T-helper 9 cell (primary cell): ENCODE measurements at regions not wholly inside any gene's neighbourhood (a gene's known extent, or its start where the extent isn't known, plus 50 kb on each side); places are given as distances from the start of the nearest gene placed in this dataset.
"Not testable (repeated sequence)": the region's sequence is repeated elsewhere in the genome, so short reads cannot be mapped to it uniquely, and the experiment has no call there.

ENCODE experiments used
- DNase-seq: peaks from one replicate; pipeline ENCODE4 v3.0.0-alpha.2; 2020

- not testable (repeated sequence) for DNase-seq
Measured at GRCh38 chr12:9543341-9543740, 64.4 kb downstream of the KLRB1 start.

GRCh38 chr12:9542827-9543226, 64.9 kb downstream of the KLRB1 start:
- not testable (repeated sequence) for DNase-seq

GRCh38 chr12:9515925-9516324, 91.8 kb downstream of the KLRB1 start:
- DNase-seq: not testable (repeated sequence)

- DNase-seq: not testable (repeated sequence)
Measured at GRCh38 chr12:9512695-9513094, 95.0 kb downstream of the KLRB1 start.

GRCh38 chr12:9510392-9511011, 97.2 kb downstream of the KLRB1 start:
- DNase-seq: not testable (repeated sequence)

GRCh38 chr12:9509464-9510161, 98.1 kb downstream of the KLRB1 start:
- no peak for DNase-seq

GRCh38 chr12:9506746-9507145, 101.0 kb downstream of the KLRB1 start:
- DNase-seq: no peak

GRCh38 chr12:9503384-9503783, 104.3 kb downstream of the KLRB1 start:
- DNase-seq: not testable (repeated sequence)

- DNase-seq: not testable (repeated sequence)
Measured at GRCh38 chr12:9502845-9503244, 104.9 kb downstream of the KLRB1 start.

GRCh38 chr12:9493325-9493724, 114.4 kb downstream of the KLRB1 start:
- DNase-seq: not testable (repeated sequence)

GRCh38 chr12:9481289-9481688, 126.4 kb downstream of the KLRB1 start:
- not testable (repeated sequence) for DNase-seq

GRCh38 chr12:9474197-9474596, 133.5 kb downstream of the KLRB1 start:
- not testable (repeated sequence) for DNase-seq

GRCh38 chr12:9473638-9474037, 134.1 kb downstream of the KLRB1 start:
- DNase-seq: not testable (repeated sequence)

- DNase-seq: not testable (repeated sequence)
Measured at GRCh38 chr12:9471501-9471900, 136.2 kb downstream of the KLRB1 start.

- not testable (repeated sequence) for DNase-seq
Measured at GRCh38 chr12:9470367-9470766, 137.3 kb downstream of the KLRB1 start.

- DNase-seq: not testable (repeated sequence)
Measured at GRCh38 chr12:9469956-9470355, 137.8 kb downstream of the KLRB1 start.

- DNase-seq: not testable (repeated sequence)
Measured at GRCh38 chr12:9469463-9469862, 138.3 kb downstream of the KLRB1 start.

GRCh38 chr12:9468998-9469397, 138.7 kb downstream of the KLRB1 start:
- DNase-seq: not testable (repeated sequence)

GRCh38 chr12:9468144-9468543, 139.6 kb downstream of the KLRB1 start:
- DNase-seq: not testable (repeated sequence)

- DNase-seq: no peak
Measured at GRCh38 chr12:9464408-9464807, 143.3 kb downstream of the KLRB1 start.

GRCh38 chr12:9455516-9455915, 152.2 kb downstream of the KLRB1 start:
- DNase-seq: not testable (repeated sequence)

GRCh38 chr12:9454021-9454420, 153.7 kb downstream of the KLRB1 start:
- DNase-seq: not testable (repeated sequence)

- not testable (repeated sequence) for DNase-seq
Measured at GRCh38 chr12:9450127-9450567, 157.6 kb downstream of the KLRB1 start.

- DNase-seq: not testable (repeated sequence)
Measured at GRCh38 chr12:9449657-9450126, 158.0 kb downstream of the KLRB1 start.
